ENCODE measurements at regions not wholly inside any gene's neighbourhood (a gene's known extent, or its start where the extent isn't known, plus 50 kb on each side); places are given as distances from the start of the nearest gene placed in this dataset.

- DNase-seq, result peak in 2 of 42 donors; percentile 3 to 9
- intact Hi-C loops (cut with DNase I), result no loop called here
These were observed 157.5 kb downstream of the TRMT11 start for GRCh38 chr6:126143761-126144251.

DNA sequence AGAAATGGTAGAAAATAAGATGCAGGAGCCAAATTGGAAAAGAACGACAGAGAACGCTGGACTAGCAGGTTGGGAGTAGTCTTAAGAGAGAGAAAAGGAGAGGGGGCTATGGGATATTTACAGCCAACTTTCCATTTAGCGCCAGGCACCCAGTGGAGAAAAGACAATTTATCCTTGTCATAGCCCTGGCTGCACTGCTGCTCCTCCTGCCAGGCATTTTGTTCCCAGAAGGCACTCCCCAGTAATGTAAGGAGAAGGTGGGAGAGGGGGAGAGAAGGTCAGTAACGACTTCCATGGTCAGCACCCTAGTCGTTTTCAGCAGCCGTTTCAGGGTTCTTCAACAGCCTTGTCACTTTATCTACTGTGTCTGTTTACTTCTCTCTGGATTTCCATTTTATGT, 159.0 kb downstream of the TRMT11 start:
- intact Hi-C loops (cut with DNase I), result no loop called here
- no peak for DNase-seq

DNA sequence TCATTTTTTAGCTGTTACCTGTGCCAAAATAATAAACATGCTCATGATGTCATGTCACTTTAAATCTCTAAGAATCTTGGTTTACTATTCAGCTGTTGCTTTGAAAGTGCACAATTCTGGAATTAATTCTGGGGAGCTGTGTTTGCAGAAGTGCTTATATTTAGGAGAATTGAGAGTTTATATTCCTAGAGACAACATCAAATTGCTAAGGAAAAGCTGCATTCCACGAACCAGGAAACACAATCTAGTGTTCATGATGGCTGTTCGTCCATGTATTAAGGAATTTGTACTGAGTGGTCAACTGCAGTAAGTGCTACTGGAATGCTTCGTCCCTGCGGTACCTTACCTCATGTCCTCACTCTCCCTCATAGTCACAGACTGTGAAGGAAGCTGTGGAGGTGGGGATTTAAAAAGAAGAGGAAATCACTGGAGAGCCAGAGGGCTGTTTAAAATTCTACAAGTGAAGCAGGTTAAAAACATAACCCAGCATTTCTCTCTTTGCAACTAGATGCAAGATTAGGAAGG, 161.0 kb downstream of the TRMT11 start:
- intact Hi-C loops (cut with DNase I), result no loop called here
- DNase-seq, result no peak

DNA sequence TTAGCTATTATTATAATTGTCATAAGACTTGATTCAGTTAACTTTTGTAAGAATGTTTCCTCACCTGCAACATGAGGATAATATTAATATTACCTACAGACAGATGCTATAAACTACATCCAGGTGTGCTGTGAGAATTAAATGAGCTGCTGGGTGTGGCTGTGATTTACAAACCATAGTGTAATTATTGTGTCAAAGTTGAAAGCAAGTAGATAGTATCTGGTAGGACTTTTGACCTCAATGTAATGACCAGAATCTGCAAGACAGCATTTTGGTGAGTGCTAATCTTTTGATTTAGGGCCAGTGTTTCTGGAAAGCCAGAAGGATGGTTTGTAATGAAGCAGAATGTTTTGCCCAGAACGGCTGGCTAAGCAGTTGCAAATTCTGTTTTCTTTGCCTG, 162.5 kb downstream of the TRMT11 start:
- intact Hi-C loops (cut with DNase I), result no loop called here

GRCh38 chr6:126152372-126152745, 166.0 kb downstream of the TRMT11 start:
- intact Hi-C loops (cut with DNase I), result no loop called here
- DNase-seq, result no peak

More for the DNA sequence above, 162.5 kb downstream of the TRMT11 start:
- DNase-seq, result no peak

DNA sequence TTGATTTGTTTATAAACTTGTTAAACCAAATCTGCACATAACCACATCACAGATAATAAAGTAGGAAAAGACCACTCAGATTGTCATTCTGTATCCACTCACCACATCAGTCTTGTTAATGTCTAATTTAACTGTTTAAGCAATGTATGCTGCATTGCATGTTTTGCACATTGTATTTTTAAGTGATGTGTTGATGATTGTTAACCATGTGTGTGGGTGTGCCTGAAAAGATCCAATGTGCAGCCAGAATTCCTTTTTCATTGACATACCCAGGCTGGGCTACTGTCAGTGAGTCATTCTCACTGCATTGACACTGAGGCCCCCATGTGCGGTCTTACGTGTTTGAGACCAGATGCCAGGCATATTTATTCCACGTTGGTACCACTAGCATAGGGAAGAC, 167.3 kb downstream of the TRMT11 start:
- intact Hi-C loops (cut with DNase I), result no loop called here
- no peak for DNase-seq

DNA sequence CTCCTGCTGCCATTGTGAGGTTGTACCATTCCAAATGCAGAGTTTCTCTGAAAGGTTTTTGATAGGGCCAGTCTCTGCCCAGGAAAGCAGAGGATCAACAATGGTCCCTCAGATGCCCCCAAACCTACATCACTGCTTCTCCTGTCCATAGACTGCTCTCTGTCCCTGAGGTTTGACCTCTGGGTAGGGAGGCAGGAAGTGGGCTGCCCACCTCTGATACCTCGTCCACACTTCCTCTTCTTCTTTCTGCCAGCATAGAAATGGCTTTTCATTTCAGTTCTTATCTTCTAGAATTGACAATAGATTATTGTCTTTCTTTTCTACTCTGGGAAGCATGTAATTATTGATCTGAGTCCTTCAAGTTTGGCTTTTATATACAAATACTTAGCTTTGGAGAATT, 170.6 kb downstream of the TRMT11 start:
- no peak for DNase-seq
- intact Hi-C loops (cut with DNase I), result no loop called here

GRCh38 chr6:126167726-126168125, 172.2 kb upstream of the CENPW start:
- no peak for DNase-seq
- intact Hi-C loops (cut with DNase I), result no loop called here

DNA sequence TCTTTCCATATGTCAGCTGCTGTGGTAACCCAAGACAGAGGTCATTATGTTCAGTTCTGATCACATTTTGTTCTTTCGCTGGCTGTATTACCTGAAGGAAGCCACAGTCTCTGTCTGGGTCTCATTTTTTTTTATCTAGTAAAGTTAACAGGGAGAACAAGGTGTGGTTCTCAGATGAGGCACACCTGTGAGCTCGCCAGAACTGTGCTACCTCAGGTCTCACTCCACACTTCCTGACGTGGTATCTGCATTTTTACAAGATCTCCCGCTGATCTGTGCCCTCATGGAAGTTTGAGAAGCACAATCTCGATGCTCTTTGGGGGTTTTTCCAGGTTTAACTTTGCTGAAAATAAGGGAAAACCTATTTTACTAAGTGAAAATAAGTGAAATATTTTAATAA, 169.5 kb upstream of the CENPW start:
- intact Hi-C loops (cut with DNase I), result no loop called here
- DNase-seq, result no peak

- peak in 1 of 42 donors; percentile 4 for DNase-seq
- intact Hi-C loops (cut with DNase I), result no loop called here
These were observed 168.9 kb upstream of the CENPW start for GRCh38 chr6:126170978-126171382.

DNA sequence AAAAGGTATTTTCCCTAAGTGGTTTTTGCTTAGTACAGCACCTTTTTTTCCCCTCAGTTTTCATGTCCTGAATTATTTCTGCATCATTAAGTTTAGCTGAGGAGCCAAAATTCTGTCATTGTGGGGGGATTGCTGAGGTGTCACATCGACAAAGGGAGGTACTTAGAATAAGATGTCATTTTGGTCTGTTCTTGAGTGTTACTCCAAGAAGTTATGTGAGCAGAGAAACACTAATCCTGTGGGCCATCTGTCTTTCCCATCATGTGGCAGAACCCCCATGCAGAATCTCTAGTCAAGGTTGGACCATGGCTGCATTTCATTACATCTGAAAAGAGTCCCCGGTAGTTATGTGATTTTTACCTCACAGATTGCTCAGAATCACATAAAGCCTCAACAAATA, 167.8 kb upstream of the CENPW start:
- intact Hi-C loops (cut with DNase I), result no loop called here
- no peak for DNase-seq

DNA sequence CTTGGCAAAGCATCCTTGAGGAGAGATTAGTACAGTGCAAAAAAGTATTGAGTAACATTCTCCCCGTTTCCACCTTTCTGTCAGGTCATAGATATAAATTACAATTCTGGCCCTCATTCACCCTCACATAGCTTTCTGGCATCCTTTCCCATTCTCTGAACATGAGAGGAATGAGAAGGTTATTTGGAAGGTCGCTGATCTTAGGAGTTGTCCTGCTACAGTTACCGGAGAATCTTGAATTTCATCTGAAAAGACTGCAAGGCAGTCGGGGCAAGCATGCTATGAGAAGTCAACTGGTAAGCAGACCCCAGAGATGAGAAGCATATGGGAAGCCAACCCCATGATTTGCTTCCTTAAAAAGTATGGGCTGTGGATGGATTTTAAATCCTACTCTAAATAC, 166.7 kb upstream of the CENPW start:
- intact Hi-C loops (cut with DNase I), result no loop called here
- DNase-seq, result no peak

DNA sequence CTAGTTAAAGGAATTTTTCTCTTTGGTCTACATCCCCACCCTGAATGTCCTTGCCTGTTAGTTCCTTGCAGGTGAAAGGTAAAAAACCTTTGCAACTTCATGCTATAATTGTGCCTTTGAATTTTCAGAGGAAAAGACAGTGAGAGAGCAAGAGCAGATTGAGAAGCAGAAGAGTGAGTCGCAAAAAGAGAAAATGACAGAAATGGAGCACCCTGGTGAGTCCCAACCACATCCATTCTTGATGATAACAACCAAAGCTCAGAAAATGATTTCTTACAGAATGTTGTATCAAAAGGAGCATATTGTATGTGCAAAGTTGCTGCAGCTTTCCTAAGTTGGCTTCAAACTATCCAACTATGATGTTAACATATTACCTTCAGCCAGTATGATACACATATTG, 165.2 kb upstream of the CENPW start:
- intact Hi-C loops (cut with DNase I), result no loop called here
- no peak for DNase-seq

- intact Hi-C loops (cut with DNase I), result no loop called here
- DNase-seq, result no peak
These were observed 164.7 kb upstream of the CENPW start for GRCh38 chr6:126175251-126175650.

DNA sequence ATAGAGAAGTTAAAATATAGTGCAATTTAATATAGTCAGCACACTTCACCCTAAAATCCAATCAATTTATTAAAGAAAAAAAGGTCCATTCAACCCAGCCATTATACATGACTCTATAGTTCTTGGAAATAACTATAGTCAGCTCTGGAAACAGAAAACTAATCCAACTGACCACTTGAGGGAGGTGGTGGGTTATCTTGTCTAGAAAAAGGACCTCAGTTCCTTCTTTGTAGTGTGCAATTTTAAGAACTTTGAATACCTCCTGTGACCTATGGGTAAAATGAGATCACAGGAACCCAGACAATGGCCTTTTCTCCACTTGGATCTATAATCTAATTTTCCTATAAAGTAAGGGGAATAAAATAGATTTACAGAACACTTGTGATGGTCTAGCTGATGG, 163.6 kb upstream of the CENPW start:
- intact Hi-C loops (cut with DNase I), result no loop called here
- no peak for DNase-seq

DNA sequence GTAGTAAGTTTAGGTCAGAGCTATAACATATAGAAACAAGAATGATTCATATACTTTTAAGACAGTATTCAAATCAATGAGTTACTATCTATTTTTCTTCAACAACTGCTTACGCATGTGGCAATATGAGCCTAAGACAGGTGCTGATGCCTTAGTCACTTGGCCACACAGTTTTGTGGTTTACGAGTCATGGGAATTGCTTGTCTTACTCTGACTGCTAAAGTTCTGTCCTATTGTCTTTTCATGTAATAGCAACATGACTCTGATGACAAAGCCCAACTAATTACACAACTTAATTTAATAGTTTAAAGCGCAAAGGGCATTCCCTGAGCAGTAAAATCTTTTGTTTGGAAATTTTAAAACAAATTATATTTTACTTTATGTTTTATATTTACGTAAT, 159.3 kb upstream of the CENPW start:
- intact Hi-C loops (cut with DNase I), result no loop called here
- no peak for DNase-seq

DNA sequence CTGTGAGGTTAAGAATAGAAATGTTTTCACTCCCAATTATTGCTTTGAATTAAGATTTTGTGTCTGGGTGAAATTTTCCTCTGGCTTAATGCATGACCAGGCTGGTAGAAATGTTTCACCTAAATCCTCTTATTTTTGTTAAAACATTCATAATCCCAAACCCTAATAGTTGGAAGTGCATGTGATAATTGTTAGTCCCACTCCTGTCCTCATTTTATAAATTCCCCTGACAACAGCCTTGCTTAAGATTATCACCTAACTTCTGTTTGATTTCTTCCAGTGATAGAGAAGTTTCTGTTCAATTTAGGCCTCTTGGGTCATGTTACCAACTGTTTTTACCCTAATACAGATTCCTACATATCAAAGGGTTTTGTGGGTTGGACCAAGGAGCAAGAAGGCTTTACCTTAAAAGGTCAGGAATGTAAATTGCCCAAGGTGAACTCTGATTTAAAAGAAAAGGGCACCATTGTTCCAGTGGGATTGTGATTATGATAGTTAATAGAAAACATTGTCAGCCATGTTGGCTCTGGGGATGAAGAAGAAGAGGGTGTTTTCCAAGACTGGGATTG, 158.7 kb upstream of the CENPW start:
- intact Hi-C loops (cut with DNase I), result no loop called here
- DNase-seq, result no peak

DNA sequence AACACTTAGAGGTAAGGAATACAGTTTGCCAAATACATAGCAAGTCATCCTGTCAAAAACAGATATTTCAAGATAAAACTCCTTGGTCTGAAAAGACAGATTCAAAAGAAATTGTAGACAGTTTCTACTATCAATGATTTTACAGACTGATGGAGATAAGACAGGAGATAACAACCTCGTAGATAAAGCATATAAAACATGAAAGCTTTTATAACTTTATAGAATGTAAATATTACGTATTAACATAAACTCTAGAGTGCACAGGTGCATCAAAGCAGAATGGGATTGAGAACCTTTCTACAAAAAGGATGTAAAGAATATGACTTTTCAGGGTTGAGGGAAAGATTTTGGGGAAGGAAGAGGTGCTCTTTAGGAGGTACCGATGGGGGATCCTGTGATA, 158.0 kb upstream of the CENPW start:
- intact Hi-C loops (cut with DNase I), result no loop called here
- no peak for DNase-seq

DNA sequence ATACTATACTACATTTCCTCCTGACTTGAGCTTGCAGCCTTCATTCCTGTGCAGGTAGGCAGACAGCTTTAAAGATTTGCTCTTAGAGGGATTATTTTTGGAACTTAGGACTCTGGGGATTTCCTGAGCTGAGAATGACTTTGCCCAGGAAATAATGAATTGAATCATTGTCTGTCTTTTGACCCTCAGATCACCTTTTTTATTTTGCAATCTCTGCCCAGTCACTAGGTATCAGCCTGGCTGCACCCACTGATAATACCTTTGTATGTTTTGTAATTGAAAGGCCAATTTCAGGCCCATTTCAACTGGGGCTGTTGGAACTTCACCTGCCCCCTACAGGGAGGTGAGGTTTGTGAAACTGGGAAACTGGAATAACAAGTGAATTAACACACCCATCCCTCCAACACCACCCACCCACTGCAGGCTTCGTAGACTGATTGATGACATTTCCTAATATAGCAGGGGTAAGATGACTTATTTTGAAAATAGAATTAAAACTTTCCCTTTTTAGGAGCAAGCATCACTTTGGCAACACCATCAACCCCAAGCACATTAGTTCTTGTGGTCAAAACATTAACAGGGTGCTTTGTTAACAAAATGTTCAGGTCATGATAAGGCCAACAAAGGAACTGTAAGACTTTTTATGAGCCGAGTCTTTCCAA, 157.1 kb upstream of the CENPW start:
- peak in 35 of 42 donors; percentile 3 to 82 (median 41) for DNase-seq
- intact Hi-C loops (cut with DNase I), result no loop called here

DNA sequence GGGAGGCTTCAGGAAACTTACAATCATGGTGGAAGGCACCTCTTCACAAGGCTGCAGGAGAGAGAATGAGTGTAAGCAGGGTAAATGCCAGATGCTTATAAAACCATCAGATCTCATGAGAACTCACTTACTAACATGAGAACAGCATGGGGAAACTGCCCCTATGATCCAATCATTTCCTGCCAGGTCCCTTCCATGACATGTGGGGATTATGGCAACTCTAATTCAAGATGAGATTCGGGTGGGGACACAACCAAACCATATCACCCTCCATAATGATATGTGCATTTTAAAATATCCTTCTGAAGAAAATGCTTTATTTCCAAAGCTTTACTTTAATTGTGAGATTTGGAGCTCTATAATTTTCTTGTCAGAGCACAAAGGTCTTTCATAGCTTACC, 154.1 kb upstream of the CENPW start:
- DNase-seq, result no peak
- intact Hi-C loops (cut with DNase I), result no loop called here

DNA sequence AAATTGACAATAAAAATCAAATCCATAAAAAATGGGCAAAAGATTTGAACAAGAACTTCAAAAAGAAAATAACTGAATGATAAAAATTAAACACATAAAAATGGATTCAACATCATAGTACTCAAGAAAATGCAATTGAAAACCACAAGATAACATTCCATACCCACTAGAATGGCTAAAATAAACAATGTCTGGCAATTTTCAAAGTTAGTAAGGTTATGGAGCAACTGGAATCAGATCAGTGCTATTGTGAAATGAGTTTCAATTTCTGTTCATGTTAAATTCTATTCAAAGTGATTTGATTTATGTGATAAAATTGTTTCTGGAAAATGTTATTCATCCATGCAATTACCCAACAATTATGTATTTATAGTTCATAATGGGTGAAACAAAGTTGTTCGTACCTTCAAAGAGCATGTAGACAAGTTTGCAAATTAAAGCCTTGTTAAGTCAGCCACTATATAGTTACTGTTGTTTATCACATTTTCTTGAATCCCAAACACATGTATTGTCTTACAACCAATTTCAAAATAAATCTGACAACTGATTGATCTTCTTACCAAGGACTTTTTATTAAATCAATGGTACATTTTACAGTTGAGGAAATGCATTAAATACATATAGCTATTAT, 151.5 kb upstream of the CENPW start:
- intact Hi-C loops (cut with DNase I), result no loop called here
- no peak for DNase-seq
